SK-N-SH (cell line): ENCODE measurements at regions not wholly inside any gene's neighbourhood (a gene's known extent, or its start where the extent isn't known, plus 50 kb on each side); places are given as distances from the start of the nearest gene placed in this dataset.

Source experiments
- CTCF ChIA-PET: fragments of 300-600, 350-600 bp; formaldehyde crosslinking; extraction: SDS; loops from one replicate; lab custom pipeline; 2021; lab: Yijun Ruan, JAX
- POLR2A ChIA-PET: fragments of 350-600 bp; sonication (Branson Sonifier 250); formaldehyde crosslinking; extraction: SDS; loops from one replicate; lab custom pipeline; 2020; ENCODE audit warnings: antibody characterized with exemption, inconsistent platforms; lab: Yijun Ruan, JAX
- DNase-seq: peaks from one replicate; pipeline ENCODE4 v3.0.0; 2012
- H2AFZ ChIP-seq: fragments of 200-600 bp; sonication (generic); 2 replicates; pipeline ENCODE4 v1.8.1; 2016; ENCODE audit warnings: antibody characterized with exemption, mild to moderate bottlenecking, low read depth
- H3F3A ChIP-seq: fragments of 200-600 bp; sonication (generic); replicated peaks from 2 replicates; pipeline ENCODE3; 2016; ENCODE audit warnings: antibody characterized with exemption, mild to moderate bottlenecking; ENCODE audit not compliant: insufficient read depth
- H3K27ac ChIP-seq, 2 experiments: fragments of 200-500 bp in 1 of 2; fragments of 200-600 bp in 1 of 2; sonication (Bioruptor generic) in 1 of 2; sonication (generic), shearing (Covaris generic) in 1 of 2; 2 replicates each; pipeline versions ENCODE4 v1.5.1 to v1.6.1; 2014 to 2016; ENCODE audit warnings: low read depth in 2 of 2, inconsistent platforms in 1 of 2, low read length in 1 of 2, mild to moderate bottlenecking in 1 of 2, mixed read lengths in 1 of 2
- H3K27me3 ChIP-seq: fragments of 200-600 bp; sonication (generic), shearing (Covaris generic); 2 replicates; pipeline ENCODE4 v1.6.1; 2016; ENCODE audit warnings: mixed run types; ENCODE audit not compliant: insufficient read depth
- H3K36me3 ChIP-seq, 2 experiments: fragments of 200-500 bp in 1 of 2; fragments of 200-600 bp in 1 of 2; sonication (Bioruptor generic) in 1 of 2; sonication (generic) in 1 of 2; replicated peaks in 1 of 2; 2 replicates each; pipeline versions ENCODE3 to v1.5.1; 2014 to 2016; ENCODE audit warnings: low read length in 1 of 2, mild to moderate bottlenecking in 1 of 2; ENCODE audit not compliant: insufficient read depth in 2 of 2, control insufficient read depth in 1 of 2
- H3K4me1 ChIP-seq, 2 experiments: fragments of 200-500 bp in 1 of 2; fragments of 200-600 bp in 1 of 2; sonication (Bioruptor generic) in 1 of 2; sonication (generic), shearing (Covaris generic) in 1 of 2; 2 replicates each; pipeline versions ENCODE4 v1.5.1 to v1.6.1; 2014 to 2016; ENCODE audit warnings: low read depth in 1 of 2, low read length in 1 of 2, mixed run types in 1 of 2; ENCODE audit not compliant: insufficient read depth in 2 of 2, control insufficient read depth in 1 of 2
- H3K4me2 ChIP-seq: fragments of 200-600 bp; sonication (generic), shearing (Covaris generic); 2 replicates; pipeline ENCODE4 v1.6.1; 2017; ENCODE audit warnings: mixed run types
- H3K4me3 ChIP-seq, 2 experiments: fragments of 200-500 bp in 1 of 2; fragments of 200-600 bp in 1 of 2; sonication (Bioruptor generic) in 1 of 2; sonication (generic), shearing (Covaris generic) in 1 of 2; 2 replicates each; pipeline versions ENCODE4 v1.5.1 to v1.8.1; 2014 to 2016; ENCODE audit warnings: low read depth in 2 of 2, inconsistent platforms in 1 of 2, low read length in 1 of 2, mild to moderate bottlenecking in 1 of 2, mixed read lengths in 1 of 2, moderate library complexity in 1 of 2
- H3K79me2 ChIP-seq: fragments of 200-600 bp; sonication (generic); 2 replicates; pipeline ENCODE4 v1.8.1; 2017; ENCODE audit warnings: mild to moderate bottlenecking; ENCODE audit not compliant: insufficient read depth
- H3K9ac ChIP-seq: fragments of 200-600 bp; sonication (generic); 2 replicates; pipeline ENCODE4 v1.6.1; 2017; ENCODE audit warnings: mixed run types
- H3K9me2 ChIP-seq: fragments of 200-600 bp; sonication (generic); 2 replicates; pipeline ENCODE4 v1.6.1; 2017; ENCODE audit warnings: mixed run types
- H3K9me3 ChIP-seq: fragments of 200-600 bp; sonication (generic); 2 replicates; pipeline ENCODE4 v1.6.1; 2017; ENCODE audit warnings: mixed run types, mild to moderate bottlenecking, moderate library complexity
- H4K20me1 ChIP-seq: fragments of 200-600 bp; sonication (generic); 2 replicates; pipeline ENCODE4 v1.6.1; 2017; ENCODE audit warnings: mild to moderate bottlenecking, mixed run types; ENCODE audit not compliant: insufficient read depth
- ELF1 ChIP-seq: IDR thresholded peaks from 2 replicates; pipeline ENCODE4 v1.4.0; 2012
- NFIC ChIP-seq: IDR thresholded peaks from 2 replicates; pipeline ENCODE4 v1.4.0; 2012; ENCODE audit warnings: borderline replicate concordance
- RAD21 ChIP-seq: IDR thresholded peaks from 2 replicates; pipeline ENCODE4 v1.6.1; 2012; ENCODE audit warnings: mild to moderate bottlenecking, low read length
- RXRA ChIP-seq: IDR thresholded peaks from 2 replicates; pipeline ENCODE4 v1.4.0; 2012; ENCODE audit warnings: low read depth, mild to moderate bottlenecking, borderline replicate concordance
- SIN3A ChIP-seq: IDR thresholded peaks from 2 replicates; pipeline ENCODE4 v1.6.1; 2012; ENCODE audit warnings: low read depth, mild to moderate bottlenecking, low read length, moderate library complexity, borderline replicate concordance
- TAF1 ChIP-seq: IDR thresholded peaks from 2 replicates; pipeline ENCODE4 v1.6.1; 2012; ENCODE audit warnings: low read depth, mild to moderate bottlenecking, low read length, moderate library complexity, borderline replicate concordance
- USF2 ChIP-seq: fragments of 150-350 bp; IDR thresholded peaks from 2 replicates; pipeline ENCODE4 v1.6.1; 2017; ENCODE audit warnings: antibody characterized with exemption, low read length, low read depth, borderline replicate concordance
- WGBS: methylation state at CpG from one replicate; pipeline ENCODE4 v1.1.6; 2017; ENCODE audit warnings: low lambda C conversion rate; 5-methylcytosine and 5-hydroxymethylcytosine counted together

- H3F3A ChIP-seq = peaks cover 11% of the 10 kb centered on the region
- H4K20me1 ChIP-seq = no peaks in the 10 kb centered on the region
- DNase-seq = no peak
- ChIA-PET POLR2A (no interaction called here), CTCF (interaction anchor here (1.0 to 3.2 kb wide), 4 partner anchors 11 to 93 kb away, joined by 3 to 19 read pairs (median 8); no protein-coding TSS in a partner anchor)
- 82% methylated on average over 4 of the region's 4 CpGs for WGBS
- no peak overlapping the region for H3K4me3 ChIP-seq
- H3K9ac ChIP-seq = no peak overlapping the region
- no peak overlapping the region for H3K4me2 ChIP-seq
- no peak for TF ChIP-seq ELF1
- TF ChIP-seq RAD21 = peak; percentile 13; the same call in 1 of the 2 replicates
- no peaks in the 10 kb centered on the region for H3K27me3 ChIP-seq
- no peaks in the 10 kb centered on the region for H3K36me3 ChIP-seq
- no peaks in the 10 kb centered on the region for H3K79me2 ChIP-seq
- no peak overlapping the region for H3K27ac ChIP-seq
- no peak overlapping the region for H2AFZ ChIP-seq
- peaks cover 31 to 39% of the 10 kb centered on the region in 2 experiments for H3K4me1 ChIP-seq
- no peaks in the 10 kb centered on the region for H3K9me2 ChIP-seq
- H3K9me3 ChIP-seq = no peaks in the 10 kb centered on the region
Observed at GRCh38 chr2:42921147-42921520, 128.8 kb upstream of the HAAO start.

GRCh38 chr2:42920446-42921146, 128.2 kb upstream of the HAAO start:
- Histone ChIP-seq H3F3A (peaks cover 11% of the 10 kb centered on the region), H3K4me1 (peaks cover 26 to 34% of the 10 kb centered on the region in 2 experiments), H3K4me2 (no peak overlapping the region), H3K4me3 (no peak overlapping the region), H3K9me3 (no peaks in the 10 kb centered on the region), H3K9ac (no peak overlapping the region), H3K27me3 (no peaks in the 10 kb centered on the region), H3K79me2 (no peaks in the 10 kb centered on the region), H3K36me3 (no peaks in the 10 kb centered on the region), H2AFZ (no peak overlapping the region), H3K9me2 (no peaks in the 10 kb centered on the region), H3K27ac (no peak overlapping the region), H4K20me1 (no peaks in the 10 kb centered on the region)
- TF ChIP-seq SIN3A = no peak
- TF ChIP-seq USF2 = no peak
- no peak for TF ChIP-seq RAD21
- CTCF ChIA-PET = interaction anchor here (0.8 to 2.8 kb wide), 3 partner anchors 12 to 92 kb away, joined by 3 to 12 read pairs (median 4); no protein-coding TSS in a partner anchor
- no peak for DNase-seq
- POLR2A ChIA-PET = no interaction called here
- 81% methylated on average over 12 of the region's 15 CpGs for WGBS

GRCh38 chr2:42918671-42919318, 126.4 kb upstream of the HAAO start:
- no peak for DNase-seq
- Histone ChIP-seq H3K4me1 (peaks cover 8 to 16% of the 10 kb centered on the region in 2 experiments; a peak in 3 of 4 replicates), H3K9me2 (no peaks in the 10 kb centered on the region), H3K27ac (no peak overlapping the region), H3F3A (peaks cover 2% of the 10 kb centered on the region), H3K36me3 (no peaks in the 10 kb centered on the region), H3K79me2 (no peaks in the 10 kb centered on the region), H3K4me3 (no peak overlapping the region), H3K9me3 (no peaks in the 10 kb centered on the region), H3K9ac (no peak overlapping the region), H2AFZ (no peak overlapping the region), H4K20me1 (no peaks in the 10 kb centered on the region), H3K4me2 (no peak overlapping the region), H3K27me3 (no peaks in the 10 kb centered on the region)
- TF ChIP-seq RXRA (no peak), NFIC (no peak), TAF1 (no peak)
- ChIA-PET POLR2A (no interaction called here), CTCF (interaction anchor here (0.7 to 2.0 kb wide), 5 partner anchors 10 to 624 kb away, joined by 3 to 13 read pairs (median 3); no protein-coding TSS in a partner anchor)
- WGBS = 80% methylated on average over 9 of the region's 9 CpGs
